Brain microvascular endothelial cell (primary cell): ENCODE measurements at regions not wholly inside any gene's neighbourhood (a gene's known extent, or its start where the extent isn't known, plus 50 kb on each side); places are given as distances from the start of the nearest gene placed in this dataset.

Experiments used
- DNase-seq: peaks from one replicate; pipeline ENCODE4 v3.0.0-alpha.2; 2020
- H3K27ac ChIP-seq: fragments of 250-450 bp; sonication (Bioruptor Pico); 2 replicates; pipeline ENCODE4 v1.5.1; 2020; ENCODE audit warnings: mild to moderate bottlenecking, moderate library complexity
- H3K27me3 ChIP-seq: fragments of 250-450 bp; sonication (Bioruptor Pico); replicated peaks from 2 replicates; pipeline ENCODE4 v1.5.1; 2020; ENCODE audit warnings: mild to moderate bottlenecking
- H3K36me3 ChIP-seq: fragments of 250-450 bp; sonication (Bioruptor Pico); replicated peaks from 2 replicates; pipeline ENCODE4 v1.5.1; 2020; ENCODE audit warnings: mild to moderate bottlenecking
- H3K4me3 ChIP-seq: 2 replicates; pipeline ENCODE4 v1.5.1; 2011; ENCODE audit warnings: low read depth, mild to moderate bottlenecking, control low read depth, low read length, moderate library complexity
- in situ Hi-C: cut with HindIII; loops from 2 replicates; pipeline ENCODE4 v1.10.0; 2017; ENCODE audit warnings: low sequenced_read_pairs, low pct_ligation_motif_present
- TF ChIP-seq, protein P1 (sequence below): IDR thresholded peaks from 2 replicates; pipeline ENCODE4 v1.5.1; 2011; ENCODE audit warnings: low read depth, mild to moderate bottlenecking, moderate library complexity, low read length, control low read depth, inconsistent platforms; ENCODE audit errors: missing control alignments

DNA sequence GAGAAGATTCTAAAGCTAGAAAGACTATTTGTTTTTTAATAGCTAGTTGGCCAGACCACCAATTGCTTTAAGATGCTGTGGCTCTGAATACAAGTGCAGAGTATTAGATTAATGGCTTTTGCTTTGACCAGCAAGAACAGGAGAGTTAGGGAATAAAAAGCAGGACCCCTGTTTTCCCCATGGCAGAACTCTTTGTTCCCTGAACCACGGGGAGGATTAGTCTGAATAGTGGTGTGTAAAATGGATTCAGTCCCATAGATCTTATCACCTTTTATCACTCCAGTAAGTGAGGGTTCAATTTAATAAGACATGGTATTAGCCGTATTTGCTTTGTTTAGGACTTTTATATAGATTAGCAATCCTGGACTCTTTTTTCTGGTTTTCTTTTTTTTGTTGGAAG is 562.6 kb upstream of the DPPA4 start:
- H3K27me3 ChIP-seq = no peaks in the 10 kb centered on the region
- no peak overlapping the region for H3K4me3 ChIP-seq
- TF ChIP-seq, protein P1, sequence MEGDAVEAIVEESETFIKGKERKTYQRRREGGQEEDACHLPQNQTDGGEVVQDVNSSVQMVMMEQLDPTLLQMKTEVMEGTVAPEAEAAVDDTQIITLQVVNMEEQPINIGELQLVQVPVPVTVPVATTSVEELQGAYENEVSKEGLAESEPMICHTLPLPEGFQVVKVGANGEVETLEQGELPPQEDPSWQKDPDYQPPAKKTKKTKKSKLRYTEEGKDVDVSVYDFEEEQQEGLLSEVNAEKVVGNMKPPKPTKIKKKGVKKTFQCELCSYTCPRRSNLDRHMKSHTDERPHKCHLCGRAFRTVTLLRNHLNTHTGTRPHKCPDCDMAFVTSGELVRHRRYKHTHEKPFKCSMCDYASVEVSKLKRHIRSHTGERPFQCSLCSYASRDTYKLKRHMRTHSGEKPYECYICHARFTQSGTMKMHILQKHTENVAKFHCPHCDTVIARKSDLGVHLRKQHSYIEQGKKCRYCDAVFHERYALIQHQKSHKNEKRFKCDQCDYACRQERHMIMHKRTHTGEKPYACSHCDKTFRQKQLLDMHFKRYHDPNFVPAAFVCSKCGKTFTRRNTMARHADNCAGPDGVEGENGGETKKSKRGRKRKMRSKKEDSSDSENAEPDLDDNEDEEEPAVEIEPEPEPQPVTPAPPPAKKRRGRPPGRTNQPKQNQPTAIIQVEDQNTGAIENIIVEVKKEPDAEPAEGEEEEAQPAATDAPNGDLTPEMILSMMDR = no peak
- no peak overlapping the region for H3K27ac ChIP-seq
- H3K36me3 ChIP-seq = no peaks in the 10 kb centered on the region
- in situ Hi-C loops = no loop called here
- no peak for DNase-seq

DNA sequence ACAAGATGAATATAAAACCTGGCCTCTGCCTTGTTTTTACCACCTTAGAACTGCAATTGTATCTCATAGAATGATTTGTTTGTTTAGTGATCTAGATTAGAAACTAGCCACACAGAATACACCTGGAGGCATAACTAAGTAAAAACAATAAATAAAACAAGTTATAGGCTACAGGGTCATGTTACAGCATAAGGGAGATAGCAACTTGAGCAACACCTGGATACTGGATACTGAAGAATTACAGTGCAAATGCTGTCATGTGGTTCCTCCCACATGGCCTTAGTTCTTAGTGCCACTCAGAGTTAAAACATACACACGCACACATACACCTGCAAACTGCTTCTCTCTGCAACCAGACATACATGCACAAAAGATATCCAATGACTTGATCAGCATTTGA is 563.4 kb upstream of the DPPA4 start:
- TF ChIP-seq, protein P1 = no peak
- Histone ChIP-seq H3K27me3 (no peaks in the 10 kb centered on the region), H3K36me3 (no peaks in the 10 kb centered on the region), H3K4me3 (no peak overlapping the region), H3K27ac (no peak overlapping the region)
- in situ Hi-C loops = no loop called here
- DNase-seq = no peak

DNA sequence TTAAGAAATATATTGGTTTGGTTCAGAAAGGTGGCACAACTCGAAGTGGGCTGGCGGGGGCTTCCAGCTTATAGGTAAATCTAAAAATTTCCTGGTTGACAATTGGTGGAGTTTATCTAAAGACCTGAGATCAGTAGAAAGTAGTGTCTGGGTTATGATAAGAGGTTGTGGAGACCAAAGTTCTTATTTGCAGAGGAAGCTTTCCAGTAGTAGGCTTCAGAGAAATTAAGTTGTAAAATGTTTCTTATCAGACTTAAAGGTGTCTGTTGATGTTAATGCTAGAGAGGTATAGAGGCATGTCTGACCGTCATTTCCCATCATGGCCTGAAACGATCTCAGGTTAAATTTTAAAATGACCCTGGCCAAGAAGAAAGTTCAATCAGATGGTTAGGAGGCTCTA is 565.2 kb upstream of the DPPA4 start:
- no peak for DNase-seq
- TF ChIP-seq, protein P1 = no peak
- Histone ChIP-seq H3K36me3 (no peaks in the 10 kb centered on the region), H3K4me3 (no peak overlapping the region), H3K27ac (no peak overlapping the region), H3K27me3 (no peaks in the 10 kb centered on the region)
- in situ Hi-C loops = no loop called here

DNA sequence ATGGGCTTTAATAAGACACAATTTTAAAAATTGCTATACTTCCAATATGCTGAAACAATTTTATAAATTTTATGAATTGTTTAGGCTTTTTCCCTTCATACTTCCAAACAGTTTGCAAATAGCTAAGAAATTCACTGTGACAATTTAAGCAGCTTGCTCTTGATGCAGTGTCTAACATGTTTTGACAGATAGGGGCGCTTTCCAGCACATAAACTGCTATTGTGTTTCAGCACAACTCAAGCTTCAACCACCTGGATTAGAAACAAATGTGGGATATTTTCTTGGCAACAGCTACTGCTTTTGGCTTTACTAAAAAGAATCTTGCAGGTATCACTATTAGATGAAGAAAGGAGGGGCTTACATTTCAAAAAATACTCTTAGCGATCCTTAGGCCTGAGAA is 565.8 kb upstream of the DPPA4 start:
- TF ChIP-seq, protein P1 = peak; percentile 15
- in situ Hi-C loops = no loop called here
- no peaks in the 10 kb centered on the region for H3K36me3 ChIP-seq
- H3K4me3 ChIP-seq = no peak overlapping the region
- no peak overlapping the region for H3K27ac ChIP-seq
- DNase-seq = no peak
- no peaks in the 10 kb centered on the region for H3K27me3 ChIP-seq

DNA sequence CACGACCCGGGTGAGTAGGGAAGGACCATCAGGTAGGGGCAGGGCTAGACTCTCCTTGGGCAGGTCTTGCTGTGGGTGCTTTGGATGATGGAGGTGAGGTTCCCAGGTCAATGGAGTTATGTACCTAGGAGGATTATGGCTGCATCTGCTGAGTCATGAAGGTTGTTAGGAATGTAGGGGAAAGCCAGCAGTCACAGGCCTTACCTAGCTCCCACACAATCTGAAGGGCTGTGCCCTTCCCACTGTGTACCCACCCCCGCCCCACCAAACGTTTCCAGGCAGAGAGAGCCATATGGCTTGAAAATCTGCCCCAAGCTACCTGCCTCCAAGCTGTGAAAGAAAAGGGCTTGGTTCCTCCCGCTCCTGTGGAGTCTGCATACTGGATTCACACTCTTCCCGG is 573.4 kb upstream of the DPPA4 start:
- H3K27me3 ChIP-seq = no peaks in the 10 kb centered on the region
- no peak overlapping the region for H3K27ac ChIP-seq
- no peaks in the 10 kb centered on the region for H3K36me3 ChIP-seq
- no peak overlapping the region for H3K4me3 ChIP-seq
- in situ Hi-C loops = no loop called here
- TF ChIP-seq, protein P1 = no peak
- DNase-seq = no peak

DNA sequence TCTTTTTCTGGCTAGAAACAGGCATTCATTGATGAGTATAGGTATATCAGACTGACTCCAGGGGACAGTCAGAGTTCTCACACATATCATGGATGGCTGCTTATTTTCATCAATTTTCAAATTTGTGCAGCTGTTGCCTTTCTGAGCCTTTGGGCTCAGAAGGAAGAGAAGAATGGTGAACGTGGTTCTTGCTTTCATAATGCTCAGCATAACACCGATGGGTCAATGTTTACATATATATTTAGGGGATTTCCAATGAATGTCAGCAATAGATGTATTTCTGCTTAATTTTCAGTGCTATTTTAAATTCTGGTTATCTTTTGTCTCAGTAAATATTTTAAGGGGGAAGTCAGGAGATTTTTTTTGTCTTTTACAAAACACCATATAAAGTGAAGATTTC is 581.4 kb upstream of the DPPA4 start:
- Histone ChIP-seq H3K4me3 (no peak overlapping the region), H3K36me3 (no peaks in the 10 kb centered on the region), H3K27ac (no peak overlapping the region), H3K27me3 (no peaks in the 10 kb centered on the region)
- no peak for DNase-seq
- in situ Hi-C loops = no loop called here
- TF ChIP-seq, protein P1 = no peak
